ENCODE measurements at regions not wholly inside any gene's neighbourhood (a gene's known extent, or its start where the extent isn't known, plus 50 kb on each side); places are given as distances from the start of the nearest gene placed in this dataset.

GRCh38 chr5:101036778-101037177, 133.7 kb upstream of the ST8SIA4 start:
- H3K27me3 ChIP-seq (ENCODE audit: low read length) = no peaks in the 10 kb centered on the region
- H3K9me2 ChIP-seq (replicated peaks; ENCODE audit: insufficient read depth, low read length) = no peaks in the 10 kb centered on the region
- H3K79me2 ChIP-seq (ENCODE audit: insufficient read depth, low read length) = no peaks in the 10 kb centered on the region
- no peaks in the 10 kb centered on the region for H3K36me3 ChIP-seq (ENCODE audit: low read length)
- H3K27ac ChIP-seq (ENCODE audit: low read depth, low read length) = no peak overlapping the region
- H2AFZ ChIP-seq (ENCODE audit: low read depth, low read length, severe bottlenecking) = peak overlapping the region; percentile 19
- no peak overlapping the region for H3K4me2 ChIP-seq (ENCODE audit: low read depth, low read length, poor library complexity, severe bottlenecking)
- no peak overlapping the region for H3K4me3 ChIP-seq (ENCODE audit: insufficient read depth, low read length, poor library complexity, severe bottlenecking)
- TF ChIP-seq, protein P1, sequence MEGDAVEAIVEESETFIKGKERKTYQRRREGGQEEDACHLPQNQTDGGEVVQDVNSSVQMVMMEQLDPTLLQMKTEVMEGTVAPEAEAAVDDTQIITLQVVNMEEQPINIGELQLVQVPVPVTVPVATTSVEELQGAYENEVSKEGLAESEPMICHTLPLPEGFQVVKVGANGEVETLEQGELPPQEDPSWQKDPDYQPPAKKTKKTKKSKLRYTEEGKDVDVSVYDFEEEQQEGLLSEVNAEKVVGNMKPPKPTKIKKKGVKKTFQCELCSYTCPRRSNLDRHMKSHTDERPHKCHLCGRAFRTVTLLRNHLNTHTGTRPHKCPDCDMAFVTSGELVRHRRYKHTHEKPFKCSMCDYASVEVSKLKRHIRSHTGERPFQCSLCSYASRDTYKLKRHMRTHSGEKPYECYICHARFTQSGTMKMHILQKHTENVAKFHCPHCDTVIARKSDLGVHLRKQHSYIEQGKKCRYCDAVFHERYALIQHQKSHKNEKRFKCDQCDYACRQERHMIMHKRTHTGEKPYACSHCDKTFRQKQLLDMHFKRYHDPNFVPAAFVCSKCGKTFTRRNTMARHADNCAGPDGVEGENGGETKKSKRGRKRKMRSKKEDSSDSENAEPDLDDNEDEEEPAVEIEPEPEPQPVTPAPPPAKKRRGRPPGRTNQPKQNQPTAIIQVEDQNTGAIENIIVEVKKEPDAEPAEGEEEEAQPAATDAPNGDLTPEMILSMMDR (IDR thresholded peaks at IDR 0.05; ENCODE audit: insufficient read depth, low read length, poor library complexity, severe bottlenecking) = no peak
- TF ChIP-seq EZH2phosphoT487 (conservative IDR thresholded peaks at IDR 0.05; ENCODE audit: low read length) = no peak
- H4K20me1 ChIP-seq (ENCODE audit: low read depth, low read length) = no peaks in the 10 kb centered on the region
- no peaks in the 10 kb centered on the region for H3F3A ChIP-seq (ENCODE audit: insufficient read depth)
- no peak overlapping the region for H3K9ac ChIP-seq (ENCODE audit: low read length)
- H3K9me3 ChIP-seq (ENCODE audit: insufficient read depth, low read length) = no peaks in the 10 kb centered on the region

GRCh38 chr5:101035425-101035824, 132.3 kb upstream of the ST8SIA4 start:
- no peaks in the 10 kb centered on the region for H3K27me3 ChIP-seq (ENCODE audit: low read length)
- H3K36me3 ChIP-seq (ENCODE audit: low read length) = no peaks in the 10 kb centered on the region
- TF ChIP-seq EZH2phosphoT487 (conservative IDR thresholded peaks at IDR 0.05; ENCODE audit: low read length) = no peak
- no peak overlapping the region for H3K4me2 ChIP-seq (ENCODE audit: low read depth, low read length, poor library complexity, severe bottlenecking)
- H3K9me3 ChIP-seq (ENCODE audit: insufficient read depth, low read length) = no peaks in the 10 kb centered on the region
- H4K20me1 ChIP-seq (ENCODE audit: low read depth, low read length) = no peaks in the 10 kb centered on the region
- no peak overlapping the region for H3K9ac ChIP-seq (ENCODE audit: low read length)
- no peaks in the 10 kb centered on the region for H3K9me2 ChIP-seq (replicated peaks; ENCODE audit: insufficient read depth, low read length)
- no peaks in the 10 kb centered on the region for H3K79me2 ChIP-seq (ENCODE audit: insufficient read depth, low read length)
- H3F3A ChIP-seq (ENCODE audit: insufficient read depth) = no peaks in the 10 kb centered on the region
- no peak overlapping the region for H3K27ac ChIP-seq (ENCODE audit: low read depth, low read length)
- no peak overlapping the region for H2AFZ ChIP-seq (ENCODE audit: low read depth, low read length, severe bottlenecking)
- no peak overlapping the region for H3K4me3 ChIP-seq (ENCODE audit: insufficient read depth, low read length, poor library complexity, severe bottlenecking)

GRCh38 chr5:101024299-101024698, 121.2 kb upstream of the ST8SIA4 start:
- Histone ChIP-seq H3K4me2 (ENCODE audit: low read depth, low read length, poor library complexity, severe bottlenecking) (no peak overlapping the region), H3K27me3 (ENCODE audit: low read length) (no peaks in the 10 kb centered on the region), H3K79me2 (ENCODE audit: insufficient read depth, low read length) (no peaks in the 10 kb centered on the region), H3K9me2 (replicated peaks; ENCODE audit: insufficient read depth, low read length) (no peaks in the 10 kb centered on the region), H3F3A (ENCODE audit: insufficient read depth) (no peaks in the 10 kb centered on the region), H3K9me3 (ENCODE audit: insufficient read depth, low read length) (0 out of 2 replicates have a peak, but pooled peaks cover 4% of the 10 kb centered on the region), H3K36me3 (ENCODE audit: low read length) (no peaks in the 10 kb centered on the region), H3K9ac (ENCODE audit: low read length) (no peak overlapping the region), H3K27ac (ENCODE audit: low read depth, low read length) (no peak overlapping the region), H3K4me3 (ENCODE audit: insufficient read depth, low read length, poor library complexity, severe bottlenecking) (no peak overlapping the region), H2AFZ (ENCODE audit: low read depth, low read length, severe bottlenecking) (no peak overlapping the region), H4K20me1 (ENCODE audit: low read depth, low read length) (no peaks in the 10 kb centered on the region)
- TF ChIP-seq, protein P1 (IDR thresholded peaks at IDR 0.05; ENCODE audit: insufficient read depth, low read length, poor library complexity, severe bottlenecking) = no peak
- no peak for TF ChIP-seq EZH2phosphoT487 (conservative IDR thresholded peaks at IDR 0.05; ENCODE audit: low read length)

DNA sequence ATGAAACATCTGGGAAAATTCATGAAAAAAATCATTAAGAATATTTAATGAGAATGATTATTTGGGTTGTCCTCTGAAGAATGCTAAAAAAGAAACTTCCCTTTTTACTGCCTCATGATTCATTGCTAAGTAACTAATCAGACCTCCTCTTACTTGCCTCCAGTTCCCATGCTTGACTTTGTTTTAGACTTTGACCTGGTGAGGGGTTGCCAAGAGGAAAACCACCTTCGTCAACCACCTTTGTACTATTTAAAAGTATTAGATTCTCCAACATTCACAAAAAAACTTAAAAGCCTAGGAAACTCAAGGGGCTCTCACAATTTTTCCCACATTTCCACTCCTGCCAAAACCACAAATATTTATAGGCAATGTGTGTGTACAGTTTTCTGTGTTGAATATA, 115.2 kb upstream of the ST8SIA4 start:
- H2AFZ ChIP-seq (ENCODE audit: low read depth, low read length, severe bottlenecking) = no peak overlapping the region
- no peaks in the 10 kb centered on the region for H3K9me2 ChIP-seq (replicated peaks; ENCODE audit: insufficient read depth, low read length)
- no peaks in the 10 kb centered on the region for H3K9me3 ChIP-seq (ENCODE audit: insufficient read depth, low read length)
- H3K4me2 ChIP-seq (ENCODE audit: low read depth, low read length, poor library complexity, severe bottlenecking) = no peak overlapping the region
- no peaks in the 10 kb centered on the region for H4K20me1 ChIP-seq (ENCODE audit: low read depth, low read length)
- no peak overlapping the region for H3K4me3 ChIP-seq (ENCODE audit: insufficient read depth, low read length, poor library complexity, severe bottlenecking)
- no peaks in the 10 kb centered on the region for H3F3A ChIP-seq (ENCODE audit: insufficient read depth)
- no peaks in the 10 kb centered on the region for H3K27me3 ChIP-seq (ENCODE audit: low read length)
- no peak overlapping the region for H3K27ac ChIP-seq (ENCODE audit: low read depth, low read length)
- H3K36me3 ChIP-seq (ENCODE audit: low read length) = 0 out of 2 replicates have a peak, but pooled peaks cover 4% of the 10 kb centered on the region
- no peaks in the 10 kb centered on the region for H3K79me2 ChIP-seq (ENCODE audit: insufficient read depth, low read length)
- H3K9ac ChIP-seq (ENCODE audit: low read length) = no peak overlapping the region
- TF ChIP-seq, protein P1 (IDR thresholded peaks at IDR 0.05; ENCODE audit: insufficient read depth, low read length, poor library complexity, severe bottlenecking) = no peak
- no peak for TF ChIP-seq EZH2phosphoT487 (conservative IDR thresholded peaks at IDR 0.05; ENCODE audit: low read length)

Measured in SU-DHL-6 (cell line).